Non-pigmented ciliary epithelial cell (primary cell): ENCODE measurements at regions not wholly inside any gene's neighbourhood (a gene's known extent, or its start where the extent isn't known, plus 50 kb on each side); places are given as distances from the start of the nearest gene placed in this dataset.
"Not testable (repeated sequence)": the region's sequence is repeated elsewhere in the genome, so short reads cannot be mapped to it uniquely, and the experiment has no call there.

Experiments used
- DNase-seq: peaks from one replicate; pipeline ENCODE4 v3.0.0-alpha.2; 2010; ENCODE audit warnings: low read depth

- DNase-seq: no peak
Observed at GRCh38 chr3:20325563-20325962, 139.6 kb upstream of the SGO1 start.

- no peak for DNase-seq
Observed at GRCh38 chr3:20324664-20325478, 138.9 kb upstream of the SGO1 start.

- DNase-seq: no peak
Observed at GRCh38 chr3:20323307-20323927, 137.4 kb upstream of the SGO1 start.

DNA sequence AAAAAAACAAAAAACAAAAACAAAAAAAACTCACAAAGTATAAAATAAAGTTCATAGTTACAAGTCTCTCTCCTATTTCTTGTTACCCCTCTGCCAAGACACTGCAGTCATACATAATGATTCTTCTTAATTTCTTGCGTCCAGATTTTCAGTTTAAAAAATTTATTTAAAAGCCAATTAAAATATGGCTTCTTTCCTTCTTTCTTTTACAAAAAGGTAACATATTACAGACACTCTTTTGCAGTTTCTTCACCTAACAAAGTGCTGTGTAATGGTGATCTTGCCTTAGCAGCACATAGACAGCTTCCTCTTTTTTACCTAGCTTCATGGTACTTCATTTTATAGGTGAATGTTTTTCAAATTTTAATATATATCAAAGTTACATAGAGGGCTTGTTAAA is 136.1 kb upstream of the SGO1 start:
- no peak for DNase-seq

DNA sequence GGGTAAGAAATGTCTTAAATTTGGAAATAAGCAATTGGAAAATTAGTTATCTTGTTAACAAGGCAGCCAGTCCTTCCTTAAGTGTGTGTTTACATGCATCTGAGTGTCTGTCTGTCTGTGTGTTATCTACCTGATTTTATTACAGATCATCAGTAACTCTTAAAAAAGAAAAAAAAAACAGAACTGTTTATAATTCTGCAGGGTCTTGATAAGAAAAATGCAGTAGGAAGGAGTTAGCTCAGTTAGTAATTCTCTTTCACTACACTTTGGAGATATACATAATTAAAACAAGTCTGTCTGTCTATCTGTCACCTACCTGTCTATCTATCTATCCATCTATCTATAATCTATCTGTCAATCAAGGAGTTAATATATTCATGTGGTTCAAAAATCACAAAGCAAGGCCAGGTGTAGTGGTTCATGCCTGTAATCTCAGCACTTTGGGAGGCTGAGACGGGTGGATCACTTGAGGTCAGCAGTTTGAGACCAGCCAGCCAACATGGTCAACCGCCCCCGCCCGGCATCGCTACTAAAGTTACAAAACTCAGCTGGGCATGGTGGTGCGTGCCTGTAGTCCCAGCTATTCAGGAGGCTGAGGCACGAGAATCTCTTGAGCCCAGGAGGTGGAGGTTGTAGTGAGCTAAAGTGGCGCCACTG is 135.5 kb upstream of the SGO1 start:
- DNase-seq: no peak

DNA sequence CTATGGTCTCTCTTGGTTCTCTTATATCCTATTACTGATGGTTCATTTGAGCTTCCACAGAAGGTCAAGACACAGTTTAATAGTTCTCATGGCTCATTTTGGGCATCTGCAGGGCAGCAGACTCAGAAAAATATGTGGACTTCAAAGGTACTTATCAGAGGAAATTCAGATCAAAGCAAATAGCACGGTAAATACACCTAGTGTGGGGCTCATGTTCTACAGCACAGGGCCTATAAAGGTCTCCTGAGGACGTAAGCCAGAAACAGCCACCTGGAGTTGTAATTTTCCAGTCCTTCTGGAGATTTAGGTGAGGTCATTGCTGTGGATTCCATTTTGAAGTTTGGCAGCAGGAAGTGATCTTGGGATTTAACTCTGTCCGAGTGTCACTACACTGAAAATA is 134.5 kb upstream of the SGO1 start:
- no peak for DNase-seq

- DNase-seq: no peak
Observed at GRCh38 chr3:20319551-20319950, 133.5 kb upstream of the SGO1 start.

- no peak for DNase-seq
Observed at GRCh38 chr3:20317616-20318015, 131.6 kb upstream of the SGO1 start.

- no peak for DNase-seq
Observed at GRCh38 chr3:20316238-20316637, 130.2 kb upstream of the SGO1 start.

DNA sequence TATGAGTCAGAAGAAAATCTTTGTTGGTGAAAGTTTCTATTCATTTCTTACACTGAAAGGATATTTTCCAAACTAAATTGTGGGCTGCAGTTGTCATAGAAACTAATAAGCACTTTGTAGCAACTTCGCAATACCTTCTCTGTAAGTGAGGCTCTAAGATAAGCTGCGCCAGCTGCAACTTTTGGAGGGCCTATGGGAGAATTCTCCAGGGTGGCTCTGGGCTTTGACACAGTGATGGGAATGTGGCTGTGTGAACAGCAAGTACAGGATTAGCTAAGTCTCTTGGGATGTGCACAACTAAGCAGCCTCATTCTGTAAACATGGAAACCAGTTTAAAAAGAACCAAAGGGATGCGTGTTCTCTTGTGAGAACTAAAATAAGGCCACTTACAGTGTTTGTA is 124.6 kb upstream of the SGO1 start:
- DNase-seq: no peak

- no peak for DNase-seq
Observed at GRCh38 chr3:20307383-20307782, 121.4 kb upstream of the SGO1 start.

DNA sequence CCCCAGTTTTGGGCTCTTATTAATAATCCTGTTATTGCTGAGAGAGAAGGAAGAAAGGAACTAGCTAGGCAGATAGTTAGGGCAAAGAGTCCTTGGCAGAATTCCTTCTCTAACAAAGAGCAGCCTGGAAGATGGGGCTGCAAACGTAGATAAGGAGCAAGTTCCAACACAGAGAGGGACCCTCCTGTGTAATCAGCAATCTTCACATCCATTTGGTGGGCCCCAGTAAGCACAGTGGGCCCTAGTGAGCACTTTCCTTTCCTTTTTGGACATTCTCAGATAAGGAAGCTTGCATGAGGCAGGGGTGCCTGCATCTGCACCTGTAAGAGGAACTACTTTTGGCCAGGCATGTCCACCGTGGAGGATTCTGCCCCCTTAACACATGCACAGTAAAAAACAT is 119.6 kb upstream of the SGO1 start:
- no peak for DNase-seq

GRCh38 chr3:20302766-20303165 is 116.8 kb upstream of the SGO1 start:
- no peak for DNase-seq

DNA sequence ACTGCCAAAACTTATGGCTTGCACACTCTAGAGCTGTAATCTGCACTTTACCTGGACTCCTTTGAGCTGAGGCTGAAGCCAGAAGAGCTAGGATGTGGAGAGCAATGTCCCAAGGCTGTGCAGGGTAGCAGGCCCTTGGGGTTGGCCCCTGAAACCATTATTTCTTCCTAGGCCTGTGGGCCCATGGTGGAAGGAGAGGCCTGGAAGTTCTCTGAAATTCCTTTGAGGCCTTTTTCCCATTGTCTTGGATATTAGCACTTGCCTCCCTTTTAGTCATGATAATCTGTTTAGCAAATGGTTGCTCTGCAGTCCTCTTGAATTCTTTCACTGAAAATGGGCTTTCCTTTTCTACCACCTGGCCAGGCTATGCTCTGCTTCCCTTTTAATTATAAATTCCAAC is 102.0 kb upstream of the SGO1 start:
- no peak for DNase-seq

DNA sequence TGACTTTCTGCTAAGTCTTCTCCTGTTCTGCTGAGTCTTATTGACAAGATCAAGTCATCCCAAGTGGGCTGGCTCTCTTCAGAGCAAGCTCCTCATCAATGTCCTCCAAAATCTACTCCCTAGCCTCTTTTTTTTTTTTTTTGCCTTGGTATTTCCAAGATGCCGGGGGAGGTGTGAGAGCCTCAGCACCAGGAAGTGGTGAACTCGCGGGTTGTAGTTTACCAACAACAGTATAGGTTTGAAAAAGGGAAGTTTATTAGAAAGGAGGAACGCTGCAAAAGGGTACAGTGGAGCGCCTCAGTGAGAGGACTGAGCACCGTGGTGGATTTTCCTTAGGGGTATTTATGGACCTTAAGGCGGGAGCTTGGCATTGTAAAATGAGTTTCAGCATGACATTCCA is 94.3 kb upstream of the SGO1 start:
- no peak for DNase-seq

DNA sequence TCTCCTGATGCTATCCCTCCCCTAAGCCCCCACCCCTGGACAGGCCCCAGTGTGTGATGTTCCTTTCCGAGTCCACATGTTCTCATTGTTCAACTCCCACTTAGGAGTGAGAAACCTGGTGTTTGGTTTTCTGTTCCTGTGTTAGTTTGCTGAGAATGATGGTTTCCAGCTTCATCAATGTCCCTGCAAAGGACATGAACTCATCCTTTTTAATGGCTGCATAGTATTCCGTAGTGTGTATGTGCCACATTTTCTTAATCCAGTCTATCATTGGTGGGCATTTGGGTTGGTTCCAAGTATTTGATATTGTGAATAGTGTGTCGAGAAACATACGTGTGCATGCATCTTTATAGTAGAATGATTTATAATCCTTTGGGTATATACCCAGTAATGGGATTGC is 80.0 kb upstream of the SGO1 start:
- not testable (repeated sequence) for DNase-seq

- DNase-seq: no peak
Observed at GRCh38 chr3:20264900-20265567, 79.0 kb upstream of the SGO1 start.

DNA sequence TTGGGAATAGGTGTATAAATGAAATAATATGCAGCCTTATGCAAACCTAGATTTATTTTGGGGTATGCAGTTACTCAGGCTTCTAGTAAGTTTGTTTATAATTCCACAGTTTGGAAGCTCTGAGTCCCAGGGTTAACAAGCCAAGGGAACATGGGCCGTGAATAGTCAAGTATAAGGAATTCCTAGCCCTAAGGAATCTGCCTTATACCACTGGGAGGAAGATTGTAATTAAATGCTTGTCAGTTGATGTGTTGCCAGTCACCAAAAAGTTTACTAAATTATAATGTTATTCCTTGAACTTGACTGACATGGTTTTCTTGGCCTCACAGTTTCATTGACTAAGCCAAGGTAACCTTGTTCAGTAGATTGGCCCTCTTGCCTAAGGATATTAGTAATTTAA is 72.4 kb upstream of the SGO1 start:
- no peak for DNase-seq

DNA sequence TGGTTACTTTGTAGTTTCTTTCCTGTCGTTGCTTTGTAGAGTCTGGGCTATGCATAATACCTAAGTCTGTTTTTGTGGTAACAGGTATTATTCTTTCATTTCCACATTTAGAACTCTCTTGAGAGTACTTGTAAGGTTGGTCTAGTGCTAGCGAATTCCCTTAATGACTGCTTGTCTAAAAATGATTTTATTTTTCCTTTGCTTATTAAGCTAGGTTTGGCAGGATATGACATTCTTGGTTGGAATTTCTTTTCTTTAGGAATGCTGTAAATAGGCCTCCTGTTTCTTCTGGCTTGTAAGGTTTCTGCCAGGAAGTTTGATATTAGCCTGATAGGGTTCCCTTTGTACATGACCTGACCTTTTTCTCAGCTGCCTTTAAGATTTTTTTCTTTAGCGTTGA is 70.1 kb upstream of the SGO1 start:
- DNase-seq: peak; percentile 1

DNA sequence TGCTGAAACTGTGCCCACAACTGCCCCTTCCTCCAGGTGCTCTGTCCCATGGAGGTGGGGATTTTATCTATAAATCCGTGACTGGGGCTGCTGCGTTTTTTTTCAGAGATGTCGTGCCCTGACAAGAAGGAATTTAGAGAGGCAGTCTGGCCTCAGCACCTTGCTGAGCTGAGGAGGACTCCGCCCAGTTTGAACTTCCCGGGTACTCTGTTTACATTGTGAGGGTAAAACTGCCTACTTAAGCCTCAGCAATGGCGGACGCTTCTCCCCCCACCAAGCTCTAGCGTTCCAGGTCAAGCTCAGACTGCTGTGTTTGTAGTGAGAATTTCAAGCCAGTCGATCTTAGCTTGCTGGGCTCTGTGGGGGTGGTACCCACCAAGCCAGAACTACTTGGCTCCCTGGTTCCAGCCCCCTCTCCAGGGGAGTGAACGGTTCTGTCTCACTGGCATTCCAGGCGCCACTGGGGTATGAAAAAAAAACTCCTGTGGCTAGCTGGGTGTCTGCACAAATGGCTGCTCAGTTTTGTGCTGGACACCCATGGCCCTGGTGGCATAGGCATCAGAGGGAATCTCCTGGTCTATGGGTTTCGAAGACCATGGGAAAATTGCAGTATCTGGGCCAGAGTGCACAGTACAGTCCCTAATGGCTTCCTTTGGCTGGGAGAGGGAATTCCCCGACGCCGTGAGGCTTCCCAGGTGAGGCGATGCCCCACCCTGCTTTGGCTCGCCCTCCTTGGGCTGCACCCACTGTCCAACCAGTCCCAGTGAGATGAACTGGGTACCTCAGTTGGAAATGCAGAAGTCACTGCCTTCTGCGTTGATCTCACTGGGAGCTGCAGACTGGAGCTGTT is 68.5 kb upstream of the SGO1 start:
- no peak for DNase-seq

DNA sequence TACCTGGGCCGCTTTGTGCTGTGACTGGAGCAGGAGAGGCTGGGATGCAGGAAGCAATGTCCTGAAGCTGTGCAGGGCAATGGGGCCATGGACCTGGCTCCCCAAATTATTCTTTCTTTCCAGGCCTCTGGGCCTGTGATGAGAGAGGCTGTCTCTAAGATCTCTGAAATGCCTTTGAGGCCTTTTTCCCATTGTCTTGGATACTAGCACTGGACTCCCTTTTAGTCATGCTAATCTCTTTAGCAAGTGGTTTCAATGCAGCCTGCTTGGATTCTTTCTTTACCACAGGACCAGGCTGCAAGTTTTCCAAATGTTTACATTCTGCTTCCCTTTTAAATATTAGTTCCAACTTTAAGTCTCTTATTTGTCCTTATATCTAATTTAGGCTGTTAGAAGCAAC is 64.8 kb upstream of the SGO1 start:
- no peak for DNase-seq

- DNase-seq: no peak
Observed at GRCh38 chr3:20250314-20250713, 64.3 kb upstream of the SGO1 start.
